CD14-positive monocyte (primary cell): ENCODE measurements at regions not wholly inside any gene's neighbourhood (a gene's known extent, or its start where the extent isn't known, plus 50 kb on each side); places are given as distances from the start of the nearest gene placed in this dataset.

Source experiments
- DNase-seq, 3 donors: peaks; one replicate each; pipeline ENCODE4 v3.0.0-alpha.2; 2011 to 2022
- H2AFZ ChIP-seq: 2 replicates; pipeline ENCODE4 v1.6.0; 2012; ENCODE audit warnings: mild to moderate bottlenecking, low read depth, low read length, inconsistent platforms; ENCODE audit not compliant: insufficient read depth, poor library complexity, severe bottlenecking
- H3K27ac ChIP-seq, 2 donors: 1 replicate in 1 of 2; 2 replicates in 1 of 2; pipeline ENCODE4 v1.5.1; 2012 to 2013; ENCODE audit warnings: low read length in 2 of 2, control low read depth in 1 of 2, inconsistent platforms in 1 of 2, low read depth in 1 of 2, mild to moderate bottlenecking in 1 of 2
- H3K27me3 ChIP-seq, 2 donors: one replicate each; pipeline versions ENCODE4 v1.6.0 to v1.6.1; 2011 to 2013; ENCODE audit warnings: low read length in 2 of 2; ENCODE audit not compliant: control insufficient read depth in 2 of 2, insufficient read depth in 2 of 2
- H3K36me3 ChIP-seq, 2 donors: replicated peaks in 1 of 2; 1 replicate in 1 of 2; 2 replicates in 1 of 2; pipeline versions ENCODE4 v1.5.1 to v1.6.1; 2012 to 2013; ENCODE audit warnings: low read length in 2 of 2, control low read depth in 1 of 2, inconsistent platforms in 1 of 2, mild to moderate bottlenecking in 1 of 2; ENCODE audit not compliant: insufficient read depth in 2 of 2, control insufficient read depth in 1 of 2
- H3K4me1 ChIP-seq, 2 donors: 1 replicate in 1 of 2; 2 replicates in 1 of 2; pipeline versions ENCODE4 v1.5.1 to v1.6.1; 2012 to 2013; ENCODE audit warnings: low read length in 2 of 2, control low read depth in 1 of 2, inconsistent platforms in 1 of 2, mild to moderate bottlenecking in 1 of 2, moderate library complexity in 1 of 2; ENCODE audit not compliant: insufficient read depth in 2 of 2, control insufficient read depth in 1 of 2
- H3K4me2 ChIP-seq: replicated peaks from 2 replicates; pipeline ENCODE3; 2012; ENCODE audit warnings: low read length, moderate library complexity, mild to moderate bottlenecking; ENCODE audit not compliant: poor library complexity, severe bottlenecking; ENCODE audit errors: extremely low read depth
- H3K4me3 ChIP-seq, 3 experiments: fragments of 200-600 bp in 1 of 3; sonication (generic) in 1 of 3; replicated peaks in 1 of 3; 1 replicate in 2 of 3; 2 replicates in 1 of 3; pipeline ENCODE4 v1.5.1; 2011 to 2013; ENCODE audit warnings: low read length in 3 of 3, mild to moderate bottlenecking in 3 of 3, control low read depth in 2 of 3, low read depth in 2 of 3, inconsistent platforms in 1 of 3, moderate library complexity in 1 of 3
- H3K79me2 ChIP-seq: 2 replicates; pipeline ENCODE4 v1.6.0; 2012; ENCODE audit warnings: mild to moderate bottlenecking, control low read depth, inconsistent platforms, low read length, moderate library complexity; ENCODE audit not compliant: insufficient read depth
- H3K9ac ChIP-seq: 2 replicates; pipeline ENCODE4 v1.6.0; 2017; ENCODE audit warnings: low read length, mild to moderate bottlenecking; ENCODE audit not compliant: insufficient read depth, poor library complexity, severe bottlenecking
- H3K9me3 ChIP-seq, 2 donors: replicated peaks in 1 of 2; 1 replicate in 1 of 2; 2 replicates in 1 of 2; pipeline versions ENCODE4 v1.5.1 to v1.6.1; 2012 to 2013; ENCODE audit warnings: low read length in 2 of 2, control low read depth in 1 of 2; ENCODE audit not compliant: control insufficient read depth in 1 of 2, insufficient read depth in 1 of 2
- H4K20me1 ChIP-seq: 2 replicates; pipeline ENCODE4 v1.6.0; 2012; ENCODE audit warnings: mild to moderate bottlenecking, low read length, control low read depth, moderate library complexity; ENCODE audit not compliant: insufficient read depth
- H3K27ac Mint-ChIP-seq, 7 donors: one replicate each; pipeline ENCODE4 v1.8.0; 2020; ENCODE audit warnings: mild to moderate bottlenecking in 7 of 7, mixed read lengths in 7 of 7, moderate library complexity in 6 of 7, inconsistent platforms in 2 of 7
- H3K27me3 Mint-ChIP-seq, 3 donors: one replicate each; pipeline ENCODE4 v1.8.0; 2021 to 2022; ENCODE audit warnings: low read depth in 3 of 3, mild to moderate bottlenecking in 3 of 3, mixed read lengths in 3 of 3, moderate library complexity in 3 of 3, inconsistent platforms in 1 of 3
- H3K36me3 Mint-ChIP-seq, 2 donors: one replicate each; pipeline ENCODE4 v1.8.0; 2020; ENCODE audit warnings: mixed read lengths in 2 of 2, inconsistent platforms in 1 of 2, mild to moderate bottlenecking in 1 of 2
- H3K4me1 Mint-ChIP-seq: one replicate; pipeline ENCODE4 v1.8.0; 2020; ENCODE audit warnings: mild to moderate bottlenecking, mixed read lengths
- H3K4me3 Mint-ChIP-seq, 2 donors: one replicate each; pipeline ENCODE4 v1.8.0; 2020; ENCODE audit warnings: mild to moderate bottlenecking in 2 of 2, mixed read lengths in 2 of 2, moderate library complexity in 1 of 2
- H3K9me3 Mint-ChIP-seq, 7 donors: one replicate each; pipeline ENCODE4 v1.8.0; 2020 to 2022; ENCODE audit warnings: mixed read lengths in 7 of 7, mild to moderate bottlenecking in 6 of 7, moderate library complexity in 6 of 7, inconsistent platforms in 2 of 7
- CTCF ChIP-seq: fragments of 200-600 bp; IDR thresholded peaks from one replicate; pipeline ENCODE4 v1.8.0; 2022; ENCODE audit warnings: antibody characterized with exemption, mild to moderate bottlenecking
- WGBS: methylation state at CpG from one replicate; pipeline ENCODE4 v1.1.5; 2013; ENCODE audit warnings: missing lambda C conversion rate; ENCODE audit not compliant: insufficient coverage; 5-methylcytosine and 5-hydroxymethylcytosine counted together
- intact Hi-C, 2 donors: fragments of 100-400 bp; cut with micrococcal nuclease; formaldehyde crosslinking; loops; one replicate each; pipeline versions ENCODE4 v1.15.0 to v1.15.1; 2023

GRCh38 chr16:62277942-62278341, 241.7 kb upstream of the CDH8 start:
- no peak for TF ChIP-seq CTCF
- Mint-ChIP-seq H3K4me3 (no peak overlapping the region), H3K4me1 (no peaks in the 10 kb centered on the region), H3K27ac (no peak overlapping the region), H3K9me3 (peaks cover 0 to 6% (median 0%) of the 10 kb centered on the region in 7 donors), H3K36me3 (no peaks in the 10 kb centered on the region), H3K27me3 (peaks cover 0 to 2% (median 2%) of the 10 kb centered on the region in 3 donors)
- WGBS, result no CpG with 5 or more reads among the region's 2 CpGs
- no peak overlapping the region for H2AFZ ChIP-seq
- no peak overlapping the region for H3K4me2 ChIP-seq
- no peaks in the 10 kb centered on the region for H3K9me3 ChIP-seq
- no peaks in the 10 kb centered on the region for H3K36me3 ChIP-seq
- no peak for DNase-seq
- intact Hi-C loops, result no loop called here
- no peaks in the 10 kb centered on the region for H3K4me1 ChIP-seq
- H3K4me3 ChIP-seq, result no peak overlapping the region
- no peaks in the 10 kb centered on the region for H4K20me1 ChIP-seq
- H3K79me2 ChIP-seq, result no peaks in the 10 kb centered on the region
- H3K27me3 ChIP-seq, result no peaks in the 10 kb centered on the region
- H3K9ac ChIP-seq, result no peak overlapping the region
- no peak overlapping the region for H3K27ac ChIP-seq

- no peaks in the 10 kb centered on the region for H3K4me1 Mint-ChIP-seq
- H3K9me3 Mint-ChIP-seq, result peaks cover 0 to 6% (median 0%) of the 10 kb centered on the region in 7 donors
- no peaks in the 10 kb centered on the region for H3K27me3 ChIP-seq
- H3K9me3 ChIP-seq, result no peaks in the 10 kb centered on the region
- no peaks in the 10 kb centered on the region for H3K4me1 ChIP-seq
- peaks cover 0 to 2% (median 2%) of the 10 kb centered on the region in 3 donors for H3K27me3 Mint-ChIP-seq
- H3K4me2 ChIP-seq, result no peak overlapping the region
- H3K4me3 ChIP-seq, result no peak overlapping the region
- no peaks in the 10 kb centered on the region for H4K20me1 ChIP-seq
- no peak for DNase-seq
- no peaks in the 10 kb centered on the region for H3K79me2 ChIP-seq
- H3K4me3 Mint-ChIP-seq, result no peak overlapping the region
- TF ChIP-seq CTCF, result no peak
- H2AFZ ChIP-seq, result no peak overlapping the region
- no CpG with 5 or more reads among the region's 7 CpGs for WGBS
- H3K27ac Mint-ChIP-seq, result no peak overlapping the region
- H3K27ac ChIP-seq, result no peak overlapping the region
- no peaks in the 10 kb centered on the region for H3K36me3 ChIP-seq
- intact Hi-C loops, result no loop called here
- H3K36me3 Mint-ChIP-seq, result no peaks in the 10 kb centered on the region
- no peak overlapping the region for H3K9ac ChIP-seq
Observed at GRCh38 chr16:62276637-62277036, 240.4 kb upstream of the CDH8 start.
